IPS DF 6.9 (cell line): ENCODE measurements at regions not wholly inside any gene's neighbourhood (a gene's known extent, or its start where the extent isn't known, plus 50 kb on each side); places are given as distances from the start of the nearest gene placed in this dataset.

Experiments used
- DNase-seq: peaks from one replicate; pipeline ENCODE4 v3.0.0-alpha.2; 2013; ENCODE audit warnings: low read depth, low spot score
- H3K27ac ChIP-seq: one replicate; pipeline ENCODE4 v1.5.1; 2013; ENCODE audit warnings: low read length, control low read depth
- H3K27me3 ChIP-seq: 2 replicates; pipeline ENCODE4 v1.6.1; 2013; ENCODE audit warnings: mild to moderate bottlenecking, low read length; ENCODE audit not compliant: control insufficient read depth, insufficient read depth
- H3K36me3 ChIP-seq: 2 replicates; pipeline ENCODE4 v1.6.1; 2013; ENCODE audit warnings: low read length; ENCODE audit not compliant: control insufficient read depth, insufficient read depth
- H3K4me1 ChIP-seq: 2 replicates; pipeline ENCODE4 v1.6.1; 2013; ENCODE audit warnings: low read length; ENCODE audit not compliant: control insufficient read depth, insufficient read depth
- H3K4me3 ChIP-seq: 2 replicates; pipeline ENCODE4 v1.5.1; 2013; ENCODE audit warnings: mild to moderate bottlenecking, low read length
- H3K9me3 ChIP-seq: 2 replicates; pipeline ENCODE4 v1.6.1; 2013; ENCODE audit warnings: low read length, inconsistent platforms; ENCODE audit not compliant: control insufficient read depth, insufficient read depth
- WGBS: extraction: QIAGEN DNeasy Blood & Tissue Kit; methylation state at CpG from one replicate; pipeline ENCODE4 v1.1.7; 2013; ENCODE audit warnings: mixed read lengths, missing lambda C conversion rate; ENCODE audit not compliant: insufficient read length, insufficient coverage; 5-methylcytosine and 5-hydroxymethylcytosine counted together

GRCh38 chr13:70923863-70924752 is 815.9 kb upstream of the KLHL1 start:
- WGBS: no CpG with 5 or more reads among the region's 38 CpGs
- Histone ChIP-seq H3K9me3 (no peaks in the 10 kb centered on the region), H3K27me3 (no peaks in the 10 kb centered on the region), H3K27ac (no peak overlapping the region), H3K4me3 (no peak overlapping the region), H3K4me1 (no peaks in the 10 kb centered on the region), H3K36me3 (no peaks in the 10 kb centered on the region)
- no peak for DNase-seq

- no peaks in the 10 kb centered on the region for H3K4me1 ChIP-seq
- no peak overlapping the region for H3K27ac ChIP-seq
- no peaks in the 10 kb centered on the region for H3K27me3 ChIP-seq
- H3K4me3 ChIP-seq: no peak overlapping the region
- WGBS: no CpG with 5 or more reads among the region's 1 CpG
- H3K9me3 ChIP-seq: no peaks in the 10 kb centered on the region
- no peaks in the 10 kb centered on the region for H3K36me3 ChIP-seq
- DNase-seq: no peak
These were observed 803.0 kb upstream of the KLHL1 start for GRCh38 chr13:70911286-70911685.

DNA sequence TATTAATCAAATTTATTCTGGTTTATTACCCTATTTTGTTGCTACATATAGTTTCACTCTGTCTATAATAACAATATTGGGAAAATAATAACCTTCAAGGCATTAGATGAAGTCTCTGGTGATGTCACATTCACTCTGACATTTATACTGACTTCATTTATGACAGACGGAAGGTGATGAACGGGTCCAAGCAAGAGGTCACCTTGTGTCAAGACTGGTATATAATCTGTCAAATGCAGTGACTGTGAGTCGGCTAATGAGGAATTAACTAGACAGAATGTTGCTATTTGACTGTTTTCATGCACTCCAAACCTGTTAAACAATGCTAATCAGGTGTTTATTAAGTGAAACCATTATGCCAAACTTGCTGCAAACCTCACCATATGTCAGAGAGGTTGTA is 800.5 kb upstream of the KLHL1 start:
- no peaks in the 10 kb centered on the region for H3K9me3 ChIP-seq
- no peaks in the 10 kb centered on the region for H3K36me3 ChIP-seq
- H3K27me3 ChIP-seq: no peaks in the 10 kb centered on the region
- WGBS: no CpG with 5 or more reads among the region's 3 CpGs
- DNase-seq: no peak
- no peak overlapping the region for H3K4me3 ChIP-seq
- no peak overlapping the region for H3K27ac ChIP-seq
- H3K4me1 ChIP-seq: no peaks in the 10 kb centered on the region

DNA sequence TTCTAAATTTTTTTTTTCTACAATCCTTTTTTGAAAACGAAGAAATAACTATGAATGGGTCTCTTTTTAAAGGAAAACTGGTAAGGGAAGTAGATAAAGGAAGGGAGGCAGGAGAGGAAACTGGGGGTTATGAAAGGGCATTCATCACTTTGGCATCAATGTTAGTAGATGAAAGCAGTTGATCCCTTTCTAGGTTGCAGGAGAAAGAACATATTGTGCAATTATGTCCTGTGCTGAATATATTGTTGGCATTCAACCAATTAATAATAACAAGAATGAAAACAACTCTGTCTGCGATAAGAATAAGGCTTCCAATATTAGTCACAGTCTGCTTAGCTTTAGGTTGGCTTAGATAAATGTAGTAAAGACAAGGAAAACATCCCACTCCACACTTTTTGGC is 796.8 kb upstream of the KLHL1 start:
- WGBS: no CpG with 5 or more reads among the region's 2 CpGs
- Histone ChIP-seq H3K27ac (no peak overlapping the region), H3K4me3 (no peak overlapping the region)

DNA sequence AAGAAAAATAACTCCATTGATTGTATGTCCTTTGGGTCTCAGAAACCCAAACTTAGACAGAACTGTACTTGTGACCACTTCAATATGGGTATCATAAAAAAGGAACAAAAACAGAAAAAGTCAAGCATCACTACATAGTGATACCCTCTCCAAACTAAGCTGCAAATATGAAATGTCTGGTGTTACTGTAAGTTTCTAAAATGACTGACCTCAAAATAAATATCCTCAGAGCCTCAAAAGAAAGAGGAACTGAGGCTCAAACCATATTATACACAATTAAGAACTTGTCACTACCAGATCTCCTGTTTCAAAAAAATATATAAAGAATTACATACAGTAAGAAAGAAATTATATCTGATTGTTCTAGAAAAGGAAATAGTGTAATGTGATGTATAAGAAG is 787.9 kb upstream of the KLHL1 start:
- Histone ChIP-seq H3K36me3 (no peaks in the 10 kb centered on the region), H3K9me3 (no peaks in the 10 kb centered on the region), H3K4me1 (no peaks in the 10 kb centered on the region; the same call in 1 of the 2 replicates), H3K27ac (no peak overlapping the region), H3K4me3 (no peak overlapping the region), H3K27me3 (no peaks in the 10 kb centered on the region)
- no peak for DNase-seq

More for the DNA sequence above, 796.8 kb upstream of the KLHL1 start:
- no peaks in the 10 kb centered on the region for H3K36me3 ChIP-seq
- DNase-seq: no peak
- H3K4me1 ChIP-seq: no peaks in the 10 kb centered on the region
- H3K27me3 ChIP-seq: no peaks in the 10 kb centered on the region
- no peaks in the 10 kb centered on the region for H3K9me3 ChIP-seq

GRCh38 chr13:70895599-70895998 is 787.3 kb upstream of the KLHL1 start:
- no peak overlapping the region for H3K4me3 ChIP-seq
- no peaks in the 10 kb centered on the region for H3K27me3 ChIP-seq
- H3K27ac ChIP-seq: no peak overlapping the region
- no peak for DNase-seq
- H3K36me3 ChIP-seq: no peaks in the 10 kb centered on the region
- no CpG with 5 or more reads among the region's 3 CpGs for WGBS
- H3K9me3 ChIP-seq: no peaks in the 10 kb centered on the region
- no peaks in the 10 kb centered on the region; the same call in 1 of the 2 replicates for H3K4me1 ChIP-seq

GRCh38 chr13:70894258-70894657 is 786.0 kb upstream of the KLHL1 start:
- 100% methylated on average over 1 of the region's 1 CpG for WGBS
- Histone ChIP-seq H3K4me3 (no peak overlapping the region), H3K36me3 (no peaks in the 10 kb centered on the region), H3K4me1 (no peaks in the 10 kb centered on the region; the same call in 1 of the 2 replicates), H3K27ac (no peak overlapping the region), H3K9me3 (no peaks in the 10 kb centered on the region), H3K27me3 (no peaks in the 10 kb centered on the region)
- no peak for DNase-seq

DNA sequence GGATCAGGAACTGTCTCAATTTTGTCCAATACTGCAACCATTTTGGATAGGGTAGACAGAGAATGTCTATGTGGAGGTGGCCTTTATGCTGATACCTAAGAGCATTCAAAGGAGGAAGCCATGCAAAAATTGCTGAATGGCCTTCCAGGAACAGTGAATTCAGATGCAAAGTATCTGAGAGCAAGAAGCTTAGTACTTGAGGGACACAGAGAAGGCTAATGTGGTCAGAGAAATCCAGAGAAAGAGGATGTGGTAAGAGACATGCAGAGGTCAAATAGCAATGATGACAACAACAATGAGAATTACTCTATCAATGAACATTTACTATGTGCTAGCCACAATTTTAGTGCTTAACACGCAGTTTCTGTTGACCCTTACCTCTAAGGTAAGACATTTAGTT is 785.6 kb upstream of the KLHL1 start:
- DNase-seq: no peak
- no peaks in the 10 kb centered on the region; the same call in 1 of the 2 replicates for H3K4me1 ChIP-seq
- no peaks in the 10 kb centered on the region for H3K27me3 ChIP-seq
- no peak overlapping the region for H3K27ac ChIP-seq
- no peaks in the 10 kb centered on the region for H3K36me3 ChIP-seq
- no peak overlapping the region for H3K4me3 ChIP-seq
- no CpG with 5 or more reads among the region's 1 CpG for WGBS
- no peaks in the 10 kb centered on the region for H3K9me3 ChIP-seq

DNA sequence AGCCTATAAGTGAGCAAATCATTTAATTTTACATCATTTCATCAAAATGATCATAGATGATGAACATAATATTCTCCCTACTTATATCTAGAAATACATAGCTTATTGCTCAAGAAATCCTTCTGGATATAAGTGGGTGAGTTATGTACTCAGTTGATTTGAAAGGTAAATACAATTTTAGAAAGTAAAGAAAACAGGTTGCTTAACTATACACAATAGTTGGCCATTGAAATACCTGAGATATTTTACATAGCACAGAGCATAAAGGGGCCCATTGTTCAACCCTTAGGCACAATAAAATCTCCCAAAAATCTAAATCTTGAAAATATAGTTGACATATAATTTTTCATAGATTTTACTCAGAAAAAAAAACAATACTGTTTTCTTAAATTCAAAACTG is 782.0 kb upstream of the KLHL1 start:
- no peaks in the 10 kb centered on the region; the same call in 1 of the 2 replicates for H3K4me1 ChIP-seq

DNA sequence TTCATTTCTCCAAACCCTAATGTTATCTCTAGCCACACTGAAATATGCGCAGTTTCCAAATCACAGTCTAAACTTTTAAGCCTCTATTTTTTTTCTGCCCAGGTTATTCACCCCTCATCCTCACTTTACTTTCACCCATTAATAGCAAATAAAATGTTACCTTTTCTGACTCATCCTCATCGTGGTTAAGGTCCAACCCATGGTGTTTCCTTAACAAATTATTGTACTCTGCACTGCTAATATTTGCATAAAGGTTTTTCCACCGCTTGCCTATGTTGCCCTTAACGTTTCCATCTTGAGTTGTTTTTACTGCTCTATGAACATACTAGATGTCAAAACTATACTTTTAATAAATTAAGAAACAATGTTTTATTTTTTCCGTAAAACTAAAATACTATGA is 780.9 kb upstream of the KLHL1 start:
- DNase-seq: no peak
- Histone ChIP-seq H3K4me1 (no peaks in the 10 kb centered on the region; the same call in 1 of the 2 replicates), H3K27me3 (no peaks in the 10 kb centered on the region), H3K36me3 (no peaks in the 10 kb centered on the region), H3K27ac (no peak overlapping the region), H3K4me3 (no peak overlapping the region), H3K9me3 (no peaks in the 10 kb centered on the region; the same call in 1 of the 2 replicates)
- no CpG with 5 or more reads among the region's 5 CpGs for WGBS

More for the DNA sequence above, 782.0 kb upstream of the KLHL1 start:
- Histone ChIP-seq H3K9me3 (no peaks in the 10 kb centered on the region), H3K27ac (no peak overlapping the region), H3K27me3 (no peaks in the 10 kb centered on the region), H3K4me3 (no peak overlapping the region), H3K36me3 (no peaks in the 10 kb centered on the region)
- DNase-seq: no peak

DNA sequence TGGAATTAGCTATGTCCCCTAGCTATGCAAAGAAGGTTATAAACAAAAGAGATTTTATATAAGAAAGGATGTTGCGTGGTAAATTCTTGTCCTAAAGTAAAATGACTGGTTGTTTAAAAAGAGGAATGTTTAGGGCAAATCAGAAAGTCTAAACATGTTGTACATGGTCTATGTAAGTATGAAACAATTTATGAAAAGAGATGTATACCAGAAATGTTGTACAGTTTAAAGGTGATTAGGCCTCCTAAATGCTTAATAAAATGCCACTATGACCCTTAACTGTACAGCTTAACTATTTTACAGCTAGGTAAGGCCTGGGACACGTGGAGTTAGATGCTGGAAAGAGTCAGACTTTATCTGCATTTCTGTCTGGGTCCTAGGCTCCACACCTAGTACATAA is 775.9 kb upstream of the KLHL1 start:
- WGBS: no CpG with 5 or more reads among the region's 2 CpGs
- no peak for DNase-seq

More for the DNA sequence above, 775.9 kb upstream of the KLHL1 start:
- Histone ChIP-seq H3K4me3 (no peak overlapping the region), H3K27ac (no peak overlapping the region), H3K9me3 (no peaks in the 10 kb centered on the region; the same call in 1 of the 2 replicates), H3K4me1 (no peaks in the 10 kb centered on the region), H3K36me3 (no peaks in the 10 kb centered on the region), H3K27me3 (no peaks in the 10 kb centered on the region)
